Natural killer cell (primary cell): ENCODE measurements at regions not wholly inside any gene's neighbourhood (a gene's known extent, or its start where the extent isn't known, plus 50 kb on each side); places are given as distances from the start of the nearest gene placed in this dataset.

Experiments used
- ATAC-seq, 3 donors: fragments of 150-1000 bp in 2 of 3; fragments of 200-7000 bp in 1 of 3; cut with Tn5 transposase; 1 replicate in 1 of 3; 2 replicates in 2 of 3; pipeline ENCODE4 v1.10.0; 2021; ENCODE audit warnings: mild to moderate bottlenecking in 2 of 3, moderate library complexity in 2 of 3
- DNase-seq, 2 donors: peaks; one replicate each; pipeline versions ENCODE4 v3.0.0 to v3.0.0-alpha.2; 2013 to 2021; ENCODE audit warnings: mixed read lengths in 1 of 2
- H3K27ac ChIP-seq: one replicate; pipeline ENCODE4 v1.5.1; 2013; ENCODE audit warnings: mild to moderate bottlenecking, low read length
- H3K27me3 ChIP-seq: one replicate; pipeline ENCODE4 v1.6.1; 2013; ENCODE audit warnings: low read length; ENCODE audit not compliant: control insufficient read depth, insufficient read depth
- H3K36me3 ChIP-seq: one replicate; pipeline ENCODE4 v1.6.1; 2013; ENCODE audit warnings: low read length; ENCODE audit not compliant: control insufficient read depth, insufficient read depth
- H3K4me1 ChIP-seq: one replicate; pipeline ENCODE4 v1.6.1; 2013; ENCODE audit warnings: low read length; ENCODE audit not compliant: control insufficient read depth, insufficient read depth
- H3K4me3 ChIP-seq: one replicate; pipeline ENCODE4 v1.5.1; 2013; ENCODE audit warnings: low read length
- H3K9me3 ChIP-seq: one replicate; pipeline ENCODE4 v1.6.1; 2013; ENCODE audit warnings: low read length; ENCODE audit not compliant: control insufficient read depth, insufficient read depth
- H3K27ac Mint-ChIP-seq, 2 donors: one replicate each; pipeline ENCODE4 v1.8.0; 2022; ENCODE audit warnings: mild to moderate bottlenecking in 2 of 2, mixed read lengths in 2 of 2, moderate library complexity in 1 of 2
- H3K27me3 Mint-ChIP-seq, 2 donors: one replicate each; pipeline ENCODE4 v1.8.0; 2022; ENCODE audit warnings: low read depth in 2 of 2, mixed read lengths in 2 of 2
- H3K36me3 Mint-ChIP-seq: one replicate; pipeline ENCODE4 v1.8.0; 2022; ENCODE audit warnings: mixed read lengths
- H3K4me1 Mint-ChIP-seq, 2 donors: one replicate each; pipeline ENCODE4 v1.8.0; 2022; ENCODE audit warnings: mixed read lengths in 2 of 2
- H3K4me3 Mint-ChIP-seq: one replicate; pipeline ENCODE4 v1.8.0; 2022; ENCODE audit warnings: mild to moderate bottlenecking, moderate library complexity, mixed read lengths
- H3K9me3 Mint-ChIP-seq, 2 donors: one replicate each; pipeline ENCODE4 v1.8.0; 2022; ENCODE audit warnings: mixed read lengths in 2 of 2
- WGBS: methylation state at CpG from one replicate; pipeline ENCODE4 v1.1.7; 2013; ENCODE audit warnings: missing lambda C conversion rate; ENCODE audit not compliant: insufficient coverage; 5-methylcytosine and 5-hydroxymethylcytosine counted together
- intact Hi-C: fragments of 100-400 bp; cut with micrococcal nuclease; formaldehyde crosslinking; loops from one replicate; pipeline ENCODE4 v1.14.2; 2022
- TF ChIP-seq, protein P1 (sequence below): fragments of 200-600 bp; IDR thresholded peaks from one replicate; pipeline ENCODE4 v1.8.0; 2022; ENCODE audit warnings: antibody characterized with exemption

DNA sequence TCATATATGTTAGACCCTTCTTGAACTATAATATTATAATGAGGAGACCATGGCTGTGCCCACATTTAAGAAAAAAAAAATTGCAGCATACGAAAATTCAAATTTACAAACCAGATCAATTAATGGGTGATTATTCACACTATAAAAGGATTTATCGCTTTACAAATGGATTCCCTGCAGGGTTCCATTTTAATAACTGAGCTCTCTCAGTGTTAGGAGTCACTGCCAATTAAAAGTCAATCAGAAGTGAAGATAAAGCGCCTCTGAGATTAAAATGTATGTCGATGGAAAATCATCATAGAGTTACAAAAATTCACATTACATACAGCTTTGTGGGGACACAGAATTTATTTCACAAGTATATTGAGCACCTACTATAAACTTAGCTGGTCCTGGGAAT is 66.6 kb upstream of the SMARCA2 start:
- Histone ChIP-seq H3K4me3 (no peak overlapping the region), H3K36me3 (no peaks in the 10 kb centered on the region), H3K27me3 (no peaks in the 10 kb centered on the region), H3K9me3 (no peaks in the 10 kb centered on the region), H3K27ac (no peak overlapping the region), H3K4me1 (no peaks in the 10 kb centered on the region)
- TF ChIP-seq, protein P1, sequence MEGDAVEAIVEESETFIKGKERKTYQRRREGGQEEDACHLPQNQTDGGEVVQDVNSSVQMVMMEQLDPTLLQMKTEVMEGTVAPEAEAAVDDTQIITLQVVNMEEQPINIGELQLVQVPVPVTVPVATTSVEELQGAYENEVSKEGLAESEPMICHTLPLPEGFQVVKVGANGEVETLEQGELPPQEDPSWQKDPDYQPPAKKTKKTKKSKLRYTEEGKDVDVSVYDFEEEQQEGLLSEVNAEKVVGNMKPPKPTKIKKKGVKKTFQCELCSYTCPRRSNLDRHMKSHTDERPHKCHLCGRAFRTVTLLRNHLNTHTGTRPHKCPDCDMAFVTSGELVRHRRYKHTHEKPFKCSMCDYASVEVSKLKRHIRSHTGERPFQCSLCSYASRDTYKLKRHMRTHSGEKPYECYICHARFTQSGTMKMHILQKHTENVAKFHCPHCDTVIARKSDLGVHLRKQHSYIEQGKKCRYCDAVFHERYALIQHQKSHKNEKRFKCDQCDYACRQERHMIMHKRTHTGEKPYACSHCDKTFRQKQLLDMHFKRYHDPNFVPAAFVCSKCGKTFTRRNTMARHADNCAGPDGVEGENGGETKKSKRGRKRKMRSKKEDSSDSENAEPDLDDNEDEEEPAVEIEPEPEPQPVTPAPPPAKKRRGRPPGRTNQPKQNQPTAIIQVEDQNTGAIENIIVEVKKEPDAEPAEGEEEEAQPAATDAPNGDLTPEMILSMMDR, result no peak
- DNase-seq, result no peak
- intact Hi-C loops, result no loop called here
- Mint-ChIP-seq H3K4me1 (no peaks in the 10 kb centered on the region), H3K27ac (no peak overlapping the region), H3K36me3 (no peaks in the 10 kb centered on the region), H3K27me3 (peaks cover 14 to 15% of the 10 kb centered on the region in 2 donors), H3K4me3 (no peak overlapping the region), H3K9me3 (no peaks in the 10 kb centered on the region)
- WGBS, result 77% methylated on average over 3 of the region's 4 CpGs
- no peak for ATAC-seq

DNA sequence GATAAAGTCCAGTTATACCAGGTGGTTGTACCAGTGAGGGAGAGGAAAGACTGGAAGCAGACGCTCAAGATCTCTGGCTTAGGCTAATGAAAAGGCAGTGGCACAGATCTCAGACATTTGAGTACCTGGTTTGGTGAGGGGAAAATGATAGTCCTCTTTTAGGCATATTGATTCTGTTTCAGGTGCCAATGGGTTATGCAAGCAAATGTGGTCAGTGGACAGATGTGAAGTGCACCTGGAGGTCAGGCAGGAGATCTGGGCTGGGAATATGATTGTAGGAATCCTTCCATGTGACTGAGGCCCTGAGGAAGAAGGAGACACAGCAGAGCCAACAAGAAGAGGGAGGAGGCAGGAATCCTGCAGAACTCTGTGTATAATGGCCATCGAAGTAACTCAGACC is 63.7 kb upstream of the SMARCA2 start:
- DNase-seq, result no peak
- TF ChIP-seq, protein P1, result no peak
- no peak for ATAC-seq
- Histone ChIP-seq H3K36me3 (no peaks in the 10 kb centered on the region), H3K4me1 (no peaks in the 10 kb centered on the region), H3K9me3 (no peaks in the 10 kb centered on the region), H3K4me3 (no peak overlapping the region), H3K27me3 (no peaks in the 10 kb centered on the region), H3K27ac (no peak overlapping the region)
- H3K4me1 Mint-ChIP-seq, result no peaks in the 10 kb centered on the region
- H3K27ac Mint-ChIP-seq, result no peak overlapping the region
- H3K9me3 Mint-ChIP-seq, result no peaks in the 10 kb centered on the region
- peaks cover 9 to 13% of the 10 kb centered on the region in 2 donors for H3K27me3 Mint-ChIP-seq
- intact Hi-C loops, result no loop called here
- H3K4me3 Mint-ChIP-seq, result no peak overlapping the region
- WGBS, result 93% methylated on average over 2 of the region's 2 CpGs
- H3K36me3 Mint-ChIP-seq, result no peaks in the 10 kb centered on the region

DNA sequence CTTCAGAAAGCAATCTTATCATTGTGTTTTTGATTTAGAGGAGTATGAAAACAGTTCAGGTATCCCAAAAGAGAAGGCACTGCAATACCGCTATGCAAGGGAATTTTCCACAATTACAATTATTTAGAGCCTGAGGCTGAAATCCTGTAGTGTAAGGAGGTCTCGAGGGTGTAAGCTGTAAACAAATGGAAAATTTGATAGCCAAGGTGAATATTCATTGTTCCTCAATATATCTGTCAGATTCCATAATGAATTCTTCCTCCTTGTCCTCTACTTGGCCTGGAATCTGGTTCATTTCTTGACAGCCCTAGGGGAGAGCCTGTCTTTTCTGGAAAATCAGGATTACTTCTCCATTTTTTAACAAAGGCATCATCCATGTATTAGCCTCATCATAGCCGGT is 63.1 kb upstream of the SMARCA2 start:
- Histone ChIP-seq H3K4me1 (no peaks in the 10 kb centered on the region), H3K4me3 (no peak overlapping the region), H3K9me3 (no peaks in the 10 kb centered on the region), H3K27me3 (no peaks in the 10 kb centered on the region), H3K27ac (no peak overlapping the region), H3K36me3 (no peaks in the 10 kb centered on the region)
- Mint-ChIP-seq H3K9me3 (no peaks in the 10 kb centered on the region), H3K4me3 (no peak overlapping the region), H3K36me3 (no peaks in the 10 kb centered on the region), H3K4me1 (no peaks in the 10 kb centered on the region), H3K27ac (no peak overlapping the region), H3K27me3 (peaks cover 7 to 8% of the 10 kb centered on the region in 2 donors)
- TF ChIP-seq, protein P1, result no peak
- intact Hi-C loops, result no loop called here
- WGBS, result 97% methylated on average over 2 of the region's 3 CpGs
- ATAC-seq (no peak), DNase-seq (no peak)

DNA sequence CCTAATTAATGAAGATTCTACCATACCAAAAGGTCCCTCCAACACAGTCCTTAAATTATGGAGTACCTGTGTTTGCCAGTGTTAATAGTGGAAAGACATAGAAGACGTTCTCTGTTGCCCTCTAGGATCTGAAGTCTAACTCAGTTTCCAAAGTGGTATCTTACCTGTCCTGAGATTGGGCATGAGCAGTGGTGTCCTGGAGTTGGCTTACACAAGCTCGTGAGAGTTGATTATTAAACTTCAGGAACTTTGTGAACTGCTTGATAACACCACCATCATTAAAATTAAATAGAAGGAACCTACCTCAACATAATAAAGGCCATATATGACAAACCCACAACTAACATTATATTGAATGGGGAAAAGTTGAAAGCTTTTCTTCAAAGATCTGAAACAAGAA is 60.9 kb upstream of the SMARCA2 start:
- Mint-ChIP-seq H3K4me3 (no peak overlapping the region), H3K36me3 (no peaks in the 10 kb centered on the region), H3K27ac (no peak overlapping the region), H3K4me1 (no peaks in the 10 kb centered on the region), H3K27me3 (peaks cover 0 to 4% of the 10 kb centered on the region in 2 donors), H3K9me3 (no peaks in the 10 kb centered on the region)
- Histone ChIP-seq H3K27ac (no peak overlapping the region), H3K4me3 (no peak overlapping the region), H3K36me3 (no peaks in the 10 kb centered on the region), H3K9me3 (no peaks in the 10 kb centered on the region), H3K4me1 (no peaks in the 10 kb centered on the region), H3K27me3 (no peaks in the 10 kb centered on the region)
- no peak for ATAC-seq
- no peak for DNase-seq
- TF ChIP-seq, protein P1, result no peak
- WGBS, result 95% methylated on average over 1 of the region's 2 CpGs
- intact Hi-C loops, result no loop called here
